Lower leg skin (tissue), 4 donors: ENCODE measurements at regions not wholly inside any gene's neighbourhood (a gene's known extent, or its start where the extent isn't known, plus 50 kb on each side); places are given as distances from the start of the nearest gene placed in this dataset.

Experiments used
- DNase-seq, 2 donors: peaks; one replicate each; pipeline ENCODE4 v3.0.0-alpha.2; 2019; ENCODE audit warnings: low spot score in 2 of 2
- H3K4me3 ChIP-seq: fragments of 200-600 bp; sonication (generic); 2 replicates; pipeline ENCODE4 v1.5.1; 2017; ENCODE audit warnings: mild to moderate bottlenecking, low read depth; ENCODE audit not compliant: poor library complexity, severe bottlenecking
- CTCF ChIP-seq, 3 donors: fragments of 450-650 bp; IDR thresholded peaks; one replicate each; pipeline ENCODE4 v1.5.1; 2016; ENCODE audit warnings: antibody characterized with exemption in 3 of 3, mild to moderate bottlenecking in 3 of 3, moderate library complexity in 2 of 3
- POLR2A ChIP-seq, 2 donors: fragments of 450-650 bp; IDR thresholded peaks; one replicate each; pipeline ENCODE4 v1.6.1; 2016 to 2017; ENCODE audit warnings: antibody characterized with exemption in 2 of 2, mild to moderate bottlenecking in 1 of 2, moderate library complexity in 1 of 2
- WGBS, 2 donors: methylation state at CpG; one replicate each; pipeline ENCODE4 v1.1.5; 2018; 5-methylcytosine and 5-hydroxymethylcytosine counted together
- intact Hi-C: fragments of 100-400 bp; cut with DNase I; formaldehyde crosslinking; loops from one replicate; pipeline ENCODE4 v1.15.0; 2023; ENCODE audit warnings: low total_unique reads

- DNase-seq, result no peak
- intact Hi-C loops, result no loop called here
- TF ChIP-seq CTCF (IDR thresholded peaks at IDR 0.05) (no peak), POLR2A (IDR thresholded peaks at IDR 0.05) (no peak)
- 59 to 69% methylated on average over 4 of the region's 4 CpGs for WGBS, 2 donors
- no peak overlapping the region for H3K4me3 ChIP-seq
These were observed 569.5 kb downstream of the MATN1 start for GRCh38 chr1:30153743-30154449.

GRCh38 chr1:30151826-30152225 lies 571.6 kb downstream of the MATN1 start:
- no peak for TF ChIP-seq POLR2A (IDR thresholded peaks at IDR 0.05)
- TF ChIP-seq CTCF (IDR thresholded peaks at IDR 0.05), result no peak
- DNase-seq, result no peak
- intact Hi-C loops, result no loop called here
- WGBS, 2 donors, result 50 to 73% methylated on average over 1 of the region's 1 CpG
- no peak overlapping the region for H3K4me3 ChIP-seq

- WGBS, 2 donors, result 63 to 85% methylated on average over 4 of the region's 4 CpGs
- no peak for TF ChIP-seq CTCF (IDR thresholded peaks at IDR 0.05)
- no peak for TF ChIP-seq POLR2A (IDR thresholded peaks at IDR 0.05)
- H3K4me3 ChIP-seq, result no peak overlapping the region
- intact Hi-C loops, result no loop called here
- no peak for DNase-seq
These were observed 572.3 kb downstream of the MATN1 start for GRCh38 chr1:30151119-30151518.

GRCh38 chr1:30149226-30149625 lies 574.2 kb downstream of the MATN1 start:
- TF ChIP-seq CTCF (IDR thresholded peaks at IDR 0.05) (no peak), POLR2A (IDR thresholded peaks at IDR 0.05) (no peak)
- intact Hi-C loops, result no loop called here
- whole genome bisulfite sequencing, 2 donors, result 81 to 82% methylated on average over 5 of the region's 5 CpGs
- no peak overlapping the region for H3K4me3 ChIP-seq
- no peak for DNase-seq

- no peak for TF ChIP-seq POLR2A (IDR thresholded peaks at IDR 0.05)
- 49 to 67% methylated on average over 2 of the region's 2 CpGs for WGBS, 2 donors
- no peak for DNase-seq
- H3K4me3 ChIP-seq, result no peak overlapping the region
- intact Hi-C loops, result no loop called here
These were observed 574.7 kb downstream of the MATN1 start for GRCh38 chr1:30148676-30149075.

GRCh38 chr1:30147188-30147587 lies 576.2 kb downstream of the MATN1 start:
- no peak overlapping the region for H3K4me3 ChIP-seq
- intact Hi-C loops, result no loop called here
- no peak for DNase-seq
- TF ChIP-seq POLR2A (IDR thresholded peaks at IDR 0.05) (no peak), CTCF (IDR thresholded peaks at IDR 0.05) (no peak)
- WGBS, 2 donors, result 86 to 88% methylated on average over 7 of the region's 7 CpGs
